Lower leg skin (tissue), 4 donors: ENCODE measurements at regions not wholly inside any gene's neighbourhood (a gene's known extent, or its start where the extent isn't known, plus 50 kb on each side); places are given as distances from the start of the nearest gene placed in this dataset.

Experiments used
- DNase-seq, 2 donors: peaks; one replicate each; pipeline ENCODE4 v3.0.0-alpha.2; 2019; ENCODE audit warnings: low spot score in 2 of 2
- H3K4me3 ChIP-seq: fragments of 200-600 bp; sonication (generic); 2 replicates; pipeline ENCODE4 v1.5.1; 2017; ENCODE audit warnings: mild to moderate bottlenecking, low read depth; ENCODE audit not compliant: poor library complexity, severe bottlenecking
- POLR2A ChIP-seq, 2 donors: fragments of 450-650 bp; IDR thresholded peaks; one replicate each; pipeline ENCODE4 v1.6.1; 2016 to 2017; ENCODE audit warnings: antibody characterized with exemption in 2 of 2, mild to moderate bottlenecking in 1 of 2, moderate library complexity in 1 of 2
- WGBS, 2 donors: methylation state at CpG; one replicate each; pipeline ENCODE4 v1.1.5; 2018; 5-methylcytosine and 5-hydroxymethylcytosine counted together
- intact Hi-C: fragments of 100-400 bp; cut with DNase I; formaldehyde crosslinking; loops from one replicate; pipeline ENCODE4 v1.15.0; 2023; ENCODE audit warnings: low total_unique reads
- TF ChIP-seq, protein P1 (sequence below), 3 donors: fragments of 450-650 bp; IDR thresholded peaks; one replicate each; pipeline ENCODE4 v1.5.1; 2016; ENCODE audit warnings: antibody characterized with exemption in 3 of 3, mild to moderate bottlenecking in 3 of 3, moderate library complexity in 2 of 3

- intact Hi-C loops, result no loop called here
- TF ChIP-seq, protein P1, sequence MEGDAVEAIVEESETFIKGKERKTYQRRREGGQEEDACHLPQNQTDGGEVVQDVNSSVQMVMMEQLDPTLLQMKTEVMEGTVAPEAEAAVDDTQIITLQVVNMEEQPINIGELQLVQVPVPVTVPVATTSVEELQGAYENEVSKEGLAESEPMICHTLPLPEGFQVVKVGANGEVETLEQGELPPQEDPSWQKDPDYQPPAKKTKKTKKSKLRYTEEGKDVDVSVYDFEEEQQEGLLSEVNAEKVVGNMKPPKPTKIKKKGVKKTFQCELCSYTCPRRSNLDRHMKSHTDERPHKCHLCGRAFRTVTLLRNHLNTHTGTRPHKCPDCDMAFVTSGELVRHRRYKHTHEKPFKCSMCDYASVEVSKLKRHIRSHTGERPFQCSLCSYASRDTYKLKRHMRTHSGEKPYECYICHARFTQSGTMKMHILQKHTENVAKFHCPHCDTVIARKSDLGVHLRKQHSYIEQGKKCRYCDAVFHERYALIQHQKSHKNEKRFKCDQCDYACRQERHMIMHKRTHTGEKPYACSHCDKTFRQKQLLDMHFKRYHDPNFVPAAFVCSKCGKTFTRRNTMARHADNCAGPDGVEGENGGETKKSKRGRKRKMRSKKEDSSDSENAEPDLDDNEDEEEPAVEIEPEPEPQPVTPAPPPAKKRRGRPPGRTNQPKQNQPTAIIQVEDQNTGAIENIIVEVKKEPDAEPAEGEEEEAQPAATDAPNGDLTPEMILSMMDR (IDR thresholded peaks at IDR 0.05), result no peak
- no peak for TF ChIP-seq POLR2A (IDR thresholded peaks at IDR 0.05)
- DNase-seq, result no peak
- no peak overlapping the region for H3K4me3 ChIP-seq
Observed at GRCh38 chr3:181630853-181631252, 80.9 kb upstream of the SOX2 start.

DNA sequence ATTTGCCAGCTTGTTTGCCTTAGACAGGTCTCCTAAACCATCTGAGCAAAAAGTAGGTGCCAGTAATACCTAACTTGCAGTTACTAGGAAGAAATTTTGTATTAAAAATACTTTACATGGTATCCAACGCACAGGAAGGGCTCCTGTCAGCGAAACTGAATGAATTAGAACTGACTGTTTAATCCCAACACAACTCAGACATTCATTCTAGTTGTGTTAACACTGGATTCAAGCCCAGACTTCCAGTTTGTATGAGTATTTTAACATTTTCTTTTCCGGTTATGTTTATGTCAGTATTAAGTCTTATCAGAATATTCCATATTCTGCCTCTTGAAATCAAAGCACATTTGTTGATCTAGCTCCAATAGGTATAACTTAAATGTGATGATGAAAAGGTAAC lies 82.0 kb upstream of the SOX2 start:
- intact Hi-C loops, result no loop called here
- WGBS, 2 donors, result 79 to 90% methylated on average over 3 of the region's 3 CpGs
- H3K4me3 ChIP-seq, result no peak overlapping the region
- TF ChIP-seq, protein P1 (IDR thresholded peaks at IDR 0.05), result no peak
- TF ChIP-seq POLR2A (IDR thresholded peaks at IDR 0.05), result no peak
- no peak for DNase-seq

DNA sequence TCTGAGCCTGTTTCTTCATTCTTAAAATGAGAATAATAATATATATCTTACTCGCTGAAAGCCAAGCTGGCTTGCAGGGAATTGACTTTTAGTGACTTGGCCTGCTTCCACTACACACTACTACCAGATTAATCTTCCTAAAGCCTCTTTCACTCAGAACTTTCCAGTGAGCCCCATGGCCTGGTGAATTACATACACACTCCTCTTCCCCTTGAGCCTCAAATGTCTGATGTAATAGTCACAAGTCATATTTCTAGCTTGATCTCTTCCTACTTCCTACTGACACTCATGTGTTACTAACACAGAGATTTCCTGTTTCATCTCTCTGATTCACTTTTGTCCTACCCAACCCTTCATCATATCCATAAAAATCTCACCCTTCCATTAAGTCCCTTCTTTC lies 82.7 kb upstream of the SOX2 start:
- intact Hi-C loops, result no loop called here
- H3K4me3 ChIP-seq, result no peak overlapping the region
- no peak for TF ChIP-seq POLR2A (IDR thresholded peaks at IDR 0.05)
- TF ChIP-seq, protein P1 (IDR thresholded peaks at IDR 0.05), result no peak
- DNase-seq, result no peak
- 87 to 92% methylated on average over 1 of the region's 1 CpG for WGBS, 2 donors

DNA sequence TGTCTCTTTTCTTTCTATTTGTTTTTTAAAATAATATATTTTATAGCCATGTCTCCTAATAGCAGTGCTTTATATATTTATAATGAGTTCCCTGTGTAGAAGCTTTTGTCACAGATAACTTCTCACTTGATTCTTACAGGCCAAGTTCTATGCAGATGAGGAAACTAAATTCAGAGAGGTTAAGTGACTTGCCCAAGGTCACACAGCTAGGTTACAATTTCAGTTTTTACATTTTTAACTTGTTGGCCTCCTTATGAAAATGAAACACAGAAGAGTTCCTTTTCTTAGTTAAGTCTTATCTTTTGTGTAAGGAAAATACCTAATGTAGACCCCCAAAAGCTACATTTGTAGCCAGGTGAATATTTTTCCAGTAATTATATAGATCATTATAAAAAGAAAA lies 83.3 kb upstream of the SOX2 start:
- no peak overlapping the region for H3K4me3 ChIP-seq
- no peak for TF ChIP-seq POLR2A (IDR thresholded peaks at IDR 0.05)
- TF ChIP-seq, protein P1 (IDR thresholded peaks at IDR 0.05), result no peak
- intact Hi-C loops, result no loop called here
- DNase-seq, result no peak

GRCh38 chr3:181626036-181626435 lies 85.7 kb upstream of the SOX2 start:
- no peak for DNase-seq
- intact Hi-C loops, result no loop called here
- 69% methylated on average over 1 of the region's 1 CpG for WGBS, 2 donors
- TF ChIP-seq POLR2A (IDR thresholded peaks at IDR 0.05), result no peak
- TF ChIP-seq, protein P1 (IDR thresholded peaks at IDR 0.05), result no peak
- H3K4me3 ChIP-seq, result no peak overlapping the region

DNA sequence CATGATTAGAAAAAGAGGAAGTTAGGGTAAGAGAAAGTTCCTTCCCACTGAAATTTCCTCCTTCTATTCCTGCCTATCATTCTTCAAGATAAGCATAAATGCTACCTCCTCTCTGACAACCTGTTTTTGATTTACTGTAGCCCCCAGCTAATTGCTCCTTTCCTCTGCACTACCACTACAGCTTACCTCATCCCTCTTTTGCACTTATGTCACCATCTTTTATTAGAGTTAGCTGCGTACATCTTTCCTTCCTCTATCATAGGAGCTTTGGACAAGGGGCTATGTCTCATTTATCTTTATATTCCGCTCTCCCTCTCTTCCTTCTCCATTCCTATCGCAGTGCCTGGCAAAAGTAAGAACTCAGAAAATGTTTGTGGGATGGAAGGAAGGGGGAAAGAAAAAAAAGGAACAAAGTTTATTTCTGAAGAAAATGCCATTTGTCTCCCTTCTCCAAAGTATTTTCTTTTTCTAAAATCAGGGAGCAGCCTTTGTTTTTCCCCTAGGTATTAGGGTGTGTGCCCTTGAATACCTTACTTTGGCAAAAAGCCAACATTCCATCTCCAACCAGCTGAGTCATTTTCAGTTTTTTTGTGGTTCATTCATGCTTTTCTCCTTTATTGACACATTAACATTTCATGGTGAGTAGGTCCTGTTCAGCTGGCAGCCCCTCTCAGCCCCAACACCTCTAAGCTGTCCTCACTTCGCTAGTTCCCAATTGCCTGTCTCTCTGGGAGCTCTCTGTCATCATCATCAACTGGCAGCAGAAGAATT lies 87.6 kb upstream of the SOX2 start:
- no peak for DNase-seq
- intact Hi-C loops, result no loop called here
- TF ChIP-seq POLR2A (IDR thresholded peaks at IDR 0.05), result no peak
- TF ChIP-seq, protein P1 (IDR thresholded peaks at IDR 0.05), result no peak
- no peak overlapping the region for H3K4me3 ChIP-seq
- 30 to 32% methylated on average over 4 of the region's 4 CpGs for WGBS, 2 donors
